ENCODE measurements at regions not wholly inside any gene's neighbourhood (a gene's known extent, or its start where the extent isn't known, plus 50 kb on each side); places are given as distances from the start of the nearest gene placed in this dataset.
"Not testable (repeated sequence)": the region's sequence is repeated elsewhere in the genome, so short reads cannot be mapped to it uniquely, and the experiment has no call there.

- not testable (repeated sequence) for H3K27ac ChIP-seq, H3K9me3 ChIP-seq, ATAC-seq, H3K4me1 ChIP-seq, H3K27me3 ChIP-seq, H3K4me3 ChIP-seq, H3K36me3 ChIP-seq
- 71 to 82% methylated on average over 3 of the region's 3 CpGs for WGBS, 2 donors (ENCODE audit: low coverage in 1 of 2)
Observed at GRCh38 chr19:34871911-34872310, 54.8 kb upstream of the ZNF30 start.

GRCh38 chr19:34867631-34868030 lies 59.1 kb upstream of the ZNF30 start:
- Histone ChIP-seq H3K27ac (no peak overlapping the region), H3K4me3 (no peak overlapping the region), H3K36me3 (no peaks in the 10 kb centered on the region), H3K4me1 (no peaks in the 10 kb centered on the region), H3K27me3 (no peaks in the 10 kb centered on the region), H3K9me3 (peaks cover 0 to 4% (median 0%) of the 10 kb centered on the region in 3 donors)
- TF ChIP-seq POLR2AphosphoS5 (IDR thresholded peaks at IDR 0.05) = no peak
- TF ChIP-seq POLR2A (IDR thresholded peaks at IDR 0.05) = no peak
- no peak for TF ChIP-seq CTCF (IDR thresholded peaks at IDR 0.05)
- TF ChIP-seq EP300 (IDR thresholded peaks at IDR 0.05) = no peak
- ATAC-seq = no peak
- 92 to 95% methylated on average over 4 of the region's 4 CpGs for WGBS, 2 donors (ENCODE audit: low coverage in 1 of 2)

- not testable (repeated sequence) for H3K9me3 ChIP-seq, H3K4me3 ChIP-seq, H3K36me3 ChIP-seq, H3K27me3 ChIP-seq, H3K4me1 ChIP-seq, H3K27ac ChIP-seq, ATAC-seq
- WGBS, 2 donors (ENCODE audit: low coverage in 1 of 2) = 86% methylated on average over 1 of the region's 2 CpGs; no CpG with 5 or more reads in 1 of the 2 donors
Observed at GRCh38 chr19:34865225-34865624, 61.5 kb upstream of the ZNF30 start.

- H3K4me1 ChIP-seq, ATAC-seq, H3K27ac ChIP-seq, H3K36me3 ChIP-seq: not testable (repeated sequence)
- Histone ChIP-seq H3K27me3 (peaks cover 21% of the 10 kb centered on the region), H3K4me3 (peak overlapping the region; percentile 9 to 40), H3K9me3 (peaks cover 0 to 17% (median 0%) of the 10 kb centered on the region in 3 donors)
- WGBS, 2 donors (ENCODE audit: low coverage in 1 of 2) = 16 to 79% methylated on average over 2 to 5 of the region's 34 CpGs
Observed at GRCh38 chr19:34859823-34860736, 66.6 kb upstream of the ZNF30 start.

GRCh38 chr19:34859325-34859724 lies 67.4 kb upstream of the ZNF30 start:
- H3K36me3 ChIP-seq = not testable (repeated sequence)

GRCh38 chr19:34856052-34856451 lies 70.7 kb upstream of the ZNF30 start:
- Histone ChIP-seq H3K4me3 (no peak overlapping the region), H3K4me1 (no peaks in the 10 kb centered on the region)
- no peak for ATAC-seq

More at GRCh38 chr19:34859325-34859724, 67.4 kb upstream of the ZNF30 start:
- not testable (repeated sequence) for H3K27ac ChIP-seq, ATAC-seq, H3K4me1 ChIP-seq, H3K4me3 ChIP-seq
- WGBS, 2 donors (ENCODE audit: low coverage in 1 of 2) = 73 to 77% methylated on average over 2 of the region's 2 CpGs
- peaks cover 21% of the 10 kb centered on the region for H3K27me3 ChIP-seq
- peaks cover 0 to 17% (median 0%) of the 10 kb centered on the region in 3 donors for H3K9me3 ChIP-seq

More at GRCh38 chr19:34856052-34856451, 70.7 kb upstream of the ZNF30 start:
- H3K27me3 ChIP-seq = peaks cover 53% of the 10 kb centered on the region
- H3K36me3 ChIP-seq = no peaks in the 10 kb centered on the region
- TF ChIP-seq EP300 (IDR thresholded peaks at IDR 0.05) (no peak), POLR2AphosphoS5 (IDR thresholded peaks at IDR 0.05) (no peak), CTCF (IDR thresholded peaks at IDR 0.05) (no peak), POLR2A (IDR thresholded peaks at IDR 0.05) (no peak)
- H3K27ac ChIP-seq = no peak overlapping the region
- H3K9me3 ChIP-seq = peaks cover 0 to 17% (median 0%) of the 10 kb centered on the region in 3 donors
